SH-SY5Y (cell line): ENCODE measurements at regions not wholly inside any gene's neighbourhood (a gene's known extent, or its start where the extent isn't known, plus 50 kb on each side); places are given as distances from the start of the nearest gene placed in this dataset.

Experiments
- GATA2 ChIP-seq: IDR thresholded peaks from 2 replicates; pipeline ENCODE4 v1.6.1; 2011; ENCODE audit warnings: mild to moderate bottlenecking, low read depth, low read length
- GATA3 ChIP-seq: IDR thresholded peaks from 2 replicates; pipeline ENCODE4 v1.6.1; 2011; ENCODE audit warnings: low read depth, mild to moderate bottlenecking, low read length, moderate library complexity

- TF ChIP-seq GATA2 (no peak), GATA3 (no peak)
These were observed 232.3 kb upstream of the MYT1L start for GRCh38 chr2:2563309-2563860.
